GM23338 (cell line): ENCODE measurements at regions not wholly inside any gene's neighbourhood (a gene's known extent, or its start where the extent isn't known, plus 50 kb on each side); places are given as distances from the start of the nearest gene placed in this dataset.

Experiments
- CREB1 ChIP-seq: fragments of 250-450 bp; sonication (Bioruptor Pico); IDR thresholded peaks from 2 replicates; pipeline ENCODE4 v1.5.0; 2020; ENCODE audit warnings: low read depth, mild to moderate bottlenecking, moderate library complexity
- EZH2 ChIP-seq: fragments of 200-600 bp; sonication (generic); IDR thresholded peaks from one replicate; pipeline ENCODE4 v1.8.0; 2017; ENCODE audit warnings: antibody characterized with exemption, mild to moderate bottlenecking, low read depth; ENCODE audit not compliant: unreplicated experiment
- EZH2phosphoT487 ChIP-seq: fragments of 200-600 bp; sonication (generic); IDR thresholded peaks from one replicate; pipeline ENCODE4 v1.8.1; 2018; ENCODE audit warnings: antibody characterized with exemption; ENCODE audit not compliant: unreplicated experiment
- JUNB ChIP-seq: IDR thresholded peaks from one replicate; pipeline ENCODE4 v1.6.1; 2016; ENCODE audit warnings: antibody characterized with exemption; ENCODE audit not compliant: unreplicated experiment
- POLR2AphosphoS5 ChIP-seq: IDR thresholded peaks from 2 replicates; pipeline ENCODE4 v1.6.1; 2016; ENCODE audit warnings: antibody characterized with exemption, low read depth
- TF ChIP-seq, protein P1 (sequence below), 2 experiments: fragments of 200-600 bp in 1 of 2; sonication (generic) in 1 of 2; conservative IDR thresholded peaks; 2 replicates each; pipeline versions ENCODE4 v1.5.1 to v1.6.1; 2016 to 2017; ENCODE audit warnings: antibody characterized with exemption in 2 of 2, low read depth in 2 of 2, mild to moderate bottlenecking in 2 of 2, moderate library complexity in 1 of 2
- TF ChIP-seq, protein P2 (sequence below): IDR thresholded peaks from 2 replicates; pipeline ENCODE4 v1.6.1; 2016; ENCODE audit warnings: antibody characterized with exemption

- TF ChIP-seq, protein P1, sequence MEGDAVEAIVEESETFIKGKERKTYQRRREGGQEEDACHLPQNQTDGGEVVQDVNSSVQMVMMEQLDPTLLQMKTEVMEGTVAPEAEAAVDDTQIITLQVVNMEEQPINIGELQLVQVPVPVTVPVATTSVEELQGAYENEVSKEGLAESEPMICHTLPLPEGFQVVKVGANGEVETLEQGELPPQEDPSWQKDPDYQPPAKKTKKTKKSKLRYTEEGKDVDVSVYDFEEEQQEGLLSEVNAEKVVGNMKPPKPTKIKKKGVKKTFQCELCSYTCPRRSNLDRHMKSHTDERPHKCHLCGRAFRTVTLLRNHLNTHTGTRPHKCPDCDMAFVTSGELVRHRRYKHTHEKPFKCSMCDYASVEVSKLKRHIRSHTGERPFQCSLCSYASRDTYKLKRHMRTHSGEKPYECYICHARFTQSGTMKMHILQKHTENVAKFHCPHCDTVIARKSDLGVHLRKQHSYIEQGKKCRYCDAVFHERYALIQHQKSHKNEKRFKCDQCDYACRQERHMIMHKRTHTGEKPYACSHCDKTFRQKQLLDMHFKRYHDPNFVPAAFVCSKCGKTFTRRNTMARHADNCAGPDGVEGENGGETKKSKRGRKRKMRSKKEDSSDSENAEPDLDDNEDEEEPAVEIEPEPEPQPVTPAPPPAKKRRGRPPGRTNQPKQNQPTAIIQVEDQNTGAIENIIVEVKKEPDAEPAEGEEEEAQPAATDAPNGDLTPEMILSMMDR (conservative IDR thresholded peaks at IDR 0.05; ENCODE audit: low read depth in 2 of 2), result no peak
- TF ChIP-seq EZH2phosphoT487 (no peak), POLR2AphosphoS5 (no peak), EZH2 (no peak), CREB1 (CRISPR knock-in tag) (no peak), JUNB (no peak)
- TF ChIP-seq, protein P2, sequence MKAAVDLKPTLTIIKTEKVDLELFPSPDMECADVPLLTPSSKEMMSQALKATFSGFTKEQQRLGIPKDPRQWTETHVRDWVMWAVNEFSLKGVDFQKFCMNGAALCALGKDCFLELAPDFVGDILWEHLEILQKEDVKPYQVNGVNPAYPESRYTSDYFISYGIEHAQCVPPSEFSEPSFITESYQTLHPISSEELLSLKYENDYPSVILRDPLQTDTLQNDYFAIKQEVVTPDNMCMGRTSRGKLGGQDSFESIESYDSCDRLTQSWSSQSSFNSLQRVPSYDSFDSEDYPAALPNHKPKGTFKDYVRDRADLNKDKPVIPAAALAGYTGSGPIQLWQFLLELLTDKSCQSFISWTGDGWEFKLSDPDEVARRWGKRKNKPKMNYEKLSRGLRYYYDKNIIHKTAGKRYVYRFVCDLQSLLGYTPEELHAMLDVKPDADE, result no peak
Observed at GRCh38 chr10:36345175-36345533, 703.1 kb upstream of the FZD8 start.
